Panc1 (cell line): ENCODE measurements at regions not wholly inside any gene's neighbourhood (a gene's known extent, or its start where the extent isn't known, plus 50 kb on each side); places are given as distances from the start of the nearest gene placed in this dataset.

Experiments
- ATAC-seq: fragments of 200-7000 bp; cut with Tn5 transposase; 2 replicates; pipeline ENCODE4 v1.9.1; 2020; ENCODE audit warnings: mild to moderate bottlenecking, moderate library complexity
- BruUV-seq: library from RNA; stranded (reverse); fragments of 400-500 nt; replicated peaks from 2 replicates; lab custom pipeline; 2021; lab: Mats Ljungman, UMichigan
- CTCF ChIA-PET: fragments of 300-600 bp; sonication (Branson Sonifier 250); formaldehyde crosslinking; loops from one replicate; lab custom pipeline; 2022; ENCODE audit warnings: antibody characterized with exemption; lab: Charles Lee
- POLR2A ChIA-PET: fragments of 300-600 bp; sonication (Branson Sonifier 250); formaldehyde crosslinking; loops from one replicate; lab custom pipeline; 2022; ENCODE audit warnings: antibody characterized with exemption; lab: Charles Lee
- DNase-seq: peaks from one replicate; pipeline ENCODE4 v3.0.0-alpha.2; 2010; ENCODE audit warnings: low read depth, low spot score
- H3K27ac ChIP-seq: 2 replicates; pipeline ENCODE4 v1.5.1; 2011; ENCODE audit warnings: mild to moderate bottlenecking, low read length, inconsistent platforms
- H3K27me3 ChIP-seq: fragments of 200-500 bp; sonication (Bioruptor generic); 2 replicates; pipeline ENCODE4 v1.6.0; 2014; ENCODE audit warnings: low read length, inconsistent platforms; ENCODE audit not compliant: control insufficient read depth, insufficient read depth
- H3K36me3 ChIP-seq: fragments of 200-500 bp; sonication (Bioruptor generic); 2 replicates; pipeline ENCODE4 v1.5.1; 2014; ENCODE audit warnings: inconsistent platforms, mild to moderate bottlenecking, low read length, moderate library complexity; ENCODE audit not compliant: control insufficient read depth, insufficient read depth
- H3K4me1 ChIP-seq: 2 replicates; pipeline ENCODE4 v1.5.1; 2011; ENCODE audit warnings: inconsistent platforms, mild to moderate bottlenecking, low read length, moderate library complexity; ENCODE audit not compliant: control insufficient read depth, insufficient read depth
- H3K4me3 ChIP-seq, 2 experiments: 2 replicates each; pipeline ENCODE4 v1.5.1; 2011 to 2012; ENCODE audit warnings: low read depth in 2 of 2, low read length in 2 of 2, mild to moderate bottlenecking in 2 of 2, inconsistent platforms in 1 of 2, moderate library complexity in 1 of 2
- H3K9me3 ChIP-seq: fragments of 200-500 bp; sonication (Bioruptor generic); 2 replicates; pipeline ENCODE4 v1.5.1; 2014; ENCODE audit warnings: low read depth, mild to moderate bottlenecking, inconsistent platforms, low read length, moderate library complexity; ENCODE audit not compliant: control insufficient read depth, insufficient read depth
- POLR2AphosphoS5 ChIP-seq: IDR thresholded peaks from 2 replicates; pipeline ENCODE4 v1.6.1; 2012; ENCODE audit warnings: mild to moderate bottlenecking, low read depth, low read length, moderate library complexity
- SIN3A ChIP-seq: IDR thresholded peaks from 2 replicates; pipeline ENCODE4 v1.6.1; 2012; ENCODE audit warnings: low read depth, mild to moderate bottlenecking, low read length, moderate library complexity, borderline replicate concordance; ENCODE audit not compliant: insufficient read depth
- TCF7L2 ChIP-seq: IDR thresholded peaks from 2 replicates; pipeline ENCODE4 v1.6.1; 2011; ENCODE audit warnings: mild to moderate bottlenecking, low read depth, low read length, inconsistent platforms
- in situ Hi-C: cut with HindIII; loops from 2 replicates; pipeline ENCODE4 v1.10.0; 2016; ENCODE audit warnings: low sequenced_read_pairs, low pct_unique_long_range_greater_than_20kb
- intact Hi-C: fragments of 100-400 bp; cut with micrococcal nuclease; formaldehyde crosslinking; loops from one replicate; pipeline ENCODE4 v1.10.0; 2022; ENCODE audit not compliant: unreplicated experiment
- TF ChIP-seq, protein P1 (sequence below): fragments of 450-650 bp; IDR thresholded peaks from 2 replicates; pipeline ENCODE4 v1.5.1; 2017; ENCODE audit warnings: mild to moderate bottlenecking
- TF ChIP-seq, protein P2 (sequence below), 2 experiments: IDR thresholded peaks; 2 replicates each; pipeline ENCODE4 v1.6.1; 2011 to 2012; ENCODE audit warnings: low read depth in 2 of 2, control low read depth in 1 of 2, low read length in 1 of 2, mild to moderate bottlenecking in 1 of 2, moderate library complexity in 1 of 2; ENCODE audit not compliant: insufficient read depth in 1 of 2

- H3K27ac ChIP-seq: no peak overlapping the region
- no TSS peak for BruUV-seq
- intact Hi-C loops (no loop called here), in situ Hi-C loops (no loop called here)
- H3K27me3 ChIP-seq: no peaks in the 10 kb centered on the region
- DNase-seq (no peak), ATAC-seq (no peak)
- no peak for TF ChIP-seq TCF7L2
- TF ChIP-seq, protein P1, sequence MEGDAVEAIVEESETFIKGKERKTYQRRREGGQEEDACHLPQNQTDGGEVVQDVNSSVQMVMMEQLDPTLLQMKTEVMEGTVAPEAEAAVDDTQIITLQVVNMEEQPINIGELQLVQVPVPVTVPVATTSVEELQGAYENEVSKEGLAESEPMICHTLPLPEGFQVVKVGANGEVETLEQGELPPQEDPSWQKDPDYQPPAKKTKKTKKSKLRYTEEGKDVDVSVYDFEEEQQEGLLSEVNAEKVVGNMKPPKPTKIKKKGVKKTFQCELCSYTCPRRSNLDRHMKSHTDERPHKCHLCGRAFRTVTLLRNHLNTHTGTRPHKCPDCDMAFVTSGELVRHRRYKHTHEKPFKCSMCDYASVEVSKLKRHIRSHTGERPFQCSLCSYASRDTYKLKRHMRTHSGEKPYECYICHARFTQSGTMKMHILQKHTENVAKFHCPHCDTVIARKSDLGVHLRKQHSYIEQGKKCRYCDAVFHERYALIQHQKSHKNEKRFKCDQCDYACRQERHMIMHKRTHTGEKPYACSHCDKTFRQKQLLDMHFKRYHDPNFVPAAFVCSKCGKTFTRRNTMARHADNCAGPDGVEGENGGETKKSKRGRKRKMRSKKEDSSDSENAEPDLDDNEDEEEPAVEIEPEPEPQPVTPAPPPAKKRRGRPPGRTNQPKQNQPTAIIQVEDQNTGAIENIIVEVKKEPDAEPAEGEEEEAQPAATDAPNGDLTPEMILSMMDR: no peak
- no peak for TF ChIP-seq SIN3A
- TF ChIP-seq, protein P2, sequence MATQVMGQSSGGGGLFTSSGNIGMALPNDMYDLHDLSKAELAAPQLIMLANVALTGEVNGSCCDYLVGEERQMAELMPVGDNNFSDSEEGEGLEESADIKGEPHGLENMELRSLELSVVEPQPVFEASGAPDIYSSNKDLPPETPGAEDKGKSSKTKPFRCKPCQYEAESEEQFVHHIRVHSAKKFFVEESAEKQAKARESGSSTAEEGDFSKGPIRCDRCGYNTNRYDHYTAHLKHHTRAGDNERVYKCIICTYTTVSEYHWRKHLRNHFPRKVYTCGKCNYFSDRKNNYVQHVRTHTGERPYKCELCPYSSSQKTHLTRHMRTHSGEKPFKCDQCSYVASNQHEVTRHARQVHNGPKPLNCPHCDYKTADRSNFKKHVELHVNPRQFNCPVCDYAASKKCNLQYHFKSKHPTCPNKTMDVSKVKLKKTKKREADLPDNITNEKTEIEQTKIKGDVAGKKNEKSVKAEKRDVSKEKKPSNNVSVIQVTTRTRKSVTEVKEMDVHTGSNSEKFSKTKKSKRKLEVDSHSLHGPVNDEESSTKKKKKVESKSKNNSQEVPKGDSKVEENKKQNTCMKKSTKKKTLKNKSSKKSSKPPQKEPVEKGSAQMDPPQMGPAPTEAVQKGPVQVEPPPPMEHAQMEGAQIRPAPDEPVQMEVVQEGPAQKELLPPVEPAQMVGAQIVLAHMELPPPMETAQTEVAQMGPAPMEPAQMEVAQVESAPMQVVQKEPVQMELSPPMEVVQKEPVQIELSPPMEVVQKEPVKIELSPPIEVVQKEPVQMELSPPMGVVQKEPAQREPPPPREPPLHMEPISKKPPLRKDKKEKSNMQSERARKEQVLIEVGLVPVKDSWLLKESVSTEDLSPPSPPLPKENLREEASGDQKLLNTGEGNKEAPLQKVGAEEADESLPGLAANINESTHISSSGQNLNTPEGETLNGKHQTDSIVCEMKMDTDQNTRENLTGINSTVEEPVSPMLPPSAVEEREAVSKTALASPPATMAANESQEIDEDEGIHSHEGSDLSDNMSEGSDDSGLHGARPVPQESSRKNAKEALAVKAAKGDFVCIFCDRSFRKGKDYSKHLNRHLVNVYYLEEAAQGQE (IDR thresholded peaks at IDR 0.05; ENCODE audit: insufficient read depth in 1 of 2, low read depth in 2 of 2, low read length in 1 of 2): no peak
- ChIA-PET POLR2A (no interaction called here), CTCF (no interaction called here)
- no peaks in the 10 kb centered on the region for H3K4me1 ChIP-seq
- H3K4me3 ChIP-seq: no peak overlapping the region
- H3K9me3 ChIP-seq: no peaks in the 10 kb centered on the region
- no peaks in the 10 kb centered on the region for H3K36me3 ChIP-seq
Observed at GRCh38 chrX:82134378-82134777, 932.5 kb downstream of the SH3BGRL start.

GRCh38 chrX:82141942-82142341 is 940.0 kb downstream of the SH3BGRL start:
- ATAC-seq: no peak
- BruUV-seq: no TSS peak
- intact Hi-C loops: no loop called here

More at GRCh38 chrX:82141942-82142341, 940.0 kb downstream of the SH3BGRL start:
- in situ Hi-C loops: no loop called here
- DNase-seq: no peak
- H3K27me3 ChIP-seq: no peaks in the 10 kb centered on the region
- TF ChIP-seq POLR2AphosphoS5: no peak
- TF ChIP-seq, protein P2 (IDR thresholded peaks at IDR 0.05; ENCODE audit: insufficient read depth in 1 of 2, low read depth in 2 of 2, low read length in 1 of 2): no peak
- H3K9me3 ChIP-seq: no peaks in the 10 kb centered on the region
- H3K36me3 ChIP-seq: no peaks in the 10 kb centered on the region
- CTCF ChIA-PET: no interaction called here
- H3K27ac ChIP-seq: no peak overlapping the region
- no peak overlapping the region for H3K4me3 ChIP-seq
- H3K4me1 ChIP-seq: no peaks in the 10 kb centered on the region
- POLR2A ChIA-PET: no interaction called here
